ENCODE measurements at regions not wholly inside any gene's neighbourhood (a gene's known extent, or its start where the extent isn't known, plus 50 kb on each side); places are given as distances from the start of the nearest gene placed in this dataset.
"Not testable (repeated sequence)": the region's sequence is repeated elsewhere in the genome, so short reads cannot be mapped to it uniquely, and the experiment has no call there.

GRCh38 chr5:117551236-117551635 is 976.6 kb upstream of the SEMA6A start:
- TF ChIP-seq CTCF (IDR thresholded peaks at IDR 0.05), result no peak
- no peak for ATAC-seq
- Histone ChIP-seq H3K4me1 (no peaks in the 10 kb centered on the region), H3K9me3 (no peaks in the 10 kb centered on the region), H3K27me3 (no peaks in the 10 kb centered on the region), H3K36me3 (no peaks in the 10 kb centered on the region), H3K4me3 (no peak overlapping the region), H3K27ac (no peak overlapping the region)
- intact Hi-C loops (cut with DNase I), result no loop called here
- DNase-seq, result no peak

- H3K4me1 ChIP-seq, result no peaks in the 10 kb centered on the region
- no peak overlapping the region for H3K4me3 ChIP-seq
- no peaks in the 10 kb centered on the region for H3K27me3 ChIP-seq
- no peak for TF ChIP-seq CTCF (IDR thresholded peaks at IDR 0.05)
- no peak for ATAC-seq
- no peaks in the 10 kb centered on the region for H3K9me3 ChIP-seq
- intact Hi-C loops (cut with DNase I), result no loop called here
- DNase-seq, result no peak
- H3K36me3 ChIP-seq, result no peaks in the 10 kb centered on the region
- H3K27ac ChIP-seq, result no peak overlapping the region
These were observed 972.6 kb upstream of the SEMA6A start for GRCh38 chr5:117547192-117547591.

DNA sequence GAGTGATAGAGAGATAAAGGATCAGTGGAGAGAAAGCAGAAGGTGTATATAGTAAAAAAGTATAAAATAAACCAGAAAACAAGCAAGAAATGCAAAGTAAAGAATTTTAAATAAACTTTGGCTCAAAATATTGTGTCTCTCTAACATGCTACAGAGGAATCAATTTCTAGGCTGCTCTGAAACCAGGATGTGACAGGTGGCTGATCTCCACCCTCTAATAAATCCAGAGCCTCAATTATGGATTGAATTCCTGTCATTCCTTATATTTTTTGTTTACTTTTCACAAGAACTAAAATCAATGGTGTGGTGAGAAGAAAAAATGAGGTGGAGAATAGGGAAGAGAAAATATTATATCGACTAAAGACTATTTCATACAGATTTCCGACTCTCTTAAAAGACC is 965.1 kb upstream of the SEMA6A start:
- no peak for TF ChIP-seq CTCF (IDR thresholded peaks at IDR 0.05)
- Histone ChIP-seq H3K4me1 (no peaks in the 10 kb centered on the region), H3K36me3 (no peaks in the 10 kb centered on the region), H3K27ac (no peak overlapping the region), H3K9me3 (no peaks in the 10 kb centered on the region), H3K27me3 (no peaks in the 10 kb centered on the region), H3K4me3 (no peak overlapping the region)
- no peak for ATAC-seq
- DNase-seq, result no peak
- intact Hi-C loops (cut with DNase I), result no loop called here

GRCh38 chr5:117533792-117534191 is 959.2 kb upstream of the SEMA6A start:
- intact Hi-C loops (cut with DNase I), result no loop called here
- no peaks in the 10 kb centered on the region for H3K27me3 ChIP-seq

DNA sequence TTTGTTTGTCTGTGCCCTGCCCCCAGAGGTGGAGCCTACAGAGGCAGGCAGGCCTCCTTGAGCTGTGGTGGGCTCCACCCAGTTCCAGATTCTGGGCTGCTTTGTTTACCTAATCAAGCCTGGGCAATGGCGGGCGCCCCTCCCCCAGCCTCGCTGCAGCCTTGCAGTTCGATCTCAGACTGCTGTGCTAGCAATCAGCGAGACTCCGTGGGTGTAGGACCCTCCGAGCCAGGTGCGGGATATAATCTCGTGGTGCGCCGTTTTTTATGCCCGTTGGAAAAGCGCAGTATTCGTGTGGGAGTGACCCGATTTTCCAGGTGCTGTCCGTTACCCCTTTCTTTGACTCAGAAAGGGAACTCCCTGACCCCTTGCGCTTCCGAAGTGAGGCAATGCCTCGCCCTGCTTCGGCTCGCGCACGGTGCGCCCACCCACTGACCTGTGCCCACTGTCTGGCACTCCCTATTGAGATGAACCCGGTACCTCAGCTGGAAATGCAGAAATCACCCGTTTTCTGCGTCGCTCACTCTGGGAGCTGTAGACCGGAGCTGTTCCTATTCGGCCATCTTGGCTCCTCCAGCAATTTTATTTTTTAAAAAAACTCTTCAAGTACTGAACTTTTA is 958.5 kb upstream of the SEMA6A start:
- H3K4me1 ChIP-seq; H3K27ac ChIP-seq; H3K9me3 ChIP-seq; DNase-seq; ATAC-seq; intact Hi-C loops (cut with DNase I); H3K36me3 ChIP-seq; H3K27me3 ChIP-seq; H3K4me3 ChIP-seq: not testable (repeated sequence)

More at GRCh38 chr5:117533792-117534191, 959.2 kb upstream of the SEMA6A start:
- no peak for DNase-seq
- Histone ChIP-seq H3K27ac (no peak overlapping the region), H3K36me3 (no peaks in the 10 kb centered on the region), H3K9me3 (no peaks in the 10 kb centered on the region), H3K4me1 (no peaks in the 10 kb centered on the region), H3K4me3 (no peak overlapping the region)
- ATAC-seq, result no peak
- TF ChIP-seq CTCF (IDR thresholded peaks at IDR 0.05), result no peak

GRCh38 chr5:117519957-117520500 is 945.4 kb upstream of the SEMA6A start:
- no peaks in the 10 kb centered on the region for H3K4me1 ChIP-seq
- no peak overlapping the region for H3K4me3 ChIP-seq
- intact Hi-C loops (cut with DNase I), result no loop called here
- DNase-seq, result no peak
- no peak for ATAC-seq
- no peaks in the 10 kb centered on the region for H3K27me3 ChIP-seq
- TF ChIP-seq CTCF (IDR thresholded peaks at IDR 0.05), result no peak
- no peak overlapping the region for H3K27ac ChIP-seq
- H3K9me3 ChIP-seq, result no peaks in the 10 kb centered on the region
- H3K36me3 ChIP-seq, result no peaks in the 10 kb centered on the region
